D721Med (cell line): ENCODE measurements at regions not wholly inside any gene's neighbourhood (a gene's known extent, or its start where the extent isn't known, plus 50 kb on each side); places are given as distances from the start of the nearest gene placed in this dataset.

ENCODE experiments used
- DNase-seq: peaks from one replicate; pipeline ENCODE4 v3.0.0; 2011; ENCODE audit warnings: low spot score; ENCODE audit not compliant: insufficient read length
- FAIRE-seq: peaks from 2 replicates; lab custom pipeline; 2011; peaks lifted over from hg19 to GRCh38; lab: Jason Lieb, UNC
- TF ChIP-seq, protein P1 (sequence below): IDR thresholded peaks from 2 replicates; pipeline ENCODE4 v1.5.1; 2012; ENCODE audit warnings: mild to moderate bottlenecking, control low read depth; ENCODE audit not compliant: insufficient read depth; ENCODE audit errors: missing control alignments

DNA sequence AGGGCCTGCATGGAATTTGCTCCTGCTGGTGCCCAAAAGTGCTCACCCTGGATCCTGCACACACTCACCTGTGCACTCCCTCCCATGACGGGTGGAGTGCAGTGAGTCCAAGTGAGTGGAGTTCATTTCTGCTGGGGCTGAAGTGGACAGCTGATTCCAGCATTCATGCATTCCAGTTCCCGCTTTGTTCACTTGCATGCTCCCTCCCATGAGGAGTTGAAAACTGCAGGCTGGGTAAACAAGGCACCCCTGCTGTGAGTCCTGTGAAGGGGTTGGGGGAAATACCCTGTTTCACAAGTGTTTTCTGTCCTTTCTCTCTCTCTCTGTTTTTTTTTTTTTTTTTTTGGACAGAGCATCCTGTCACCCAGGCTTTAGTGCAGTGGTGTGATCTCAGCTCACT is 454.1 kb upstream of the NOX3 start:
- TF ChIP-seq, protein P1, sequence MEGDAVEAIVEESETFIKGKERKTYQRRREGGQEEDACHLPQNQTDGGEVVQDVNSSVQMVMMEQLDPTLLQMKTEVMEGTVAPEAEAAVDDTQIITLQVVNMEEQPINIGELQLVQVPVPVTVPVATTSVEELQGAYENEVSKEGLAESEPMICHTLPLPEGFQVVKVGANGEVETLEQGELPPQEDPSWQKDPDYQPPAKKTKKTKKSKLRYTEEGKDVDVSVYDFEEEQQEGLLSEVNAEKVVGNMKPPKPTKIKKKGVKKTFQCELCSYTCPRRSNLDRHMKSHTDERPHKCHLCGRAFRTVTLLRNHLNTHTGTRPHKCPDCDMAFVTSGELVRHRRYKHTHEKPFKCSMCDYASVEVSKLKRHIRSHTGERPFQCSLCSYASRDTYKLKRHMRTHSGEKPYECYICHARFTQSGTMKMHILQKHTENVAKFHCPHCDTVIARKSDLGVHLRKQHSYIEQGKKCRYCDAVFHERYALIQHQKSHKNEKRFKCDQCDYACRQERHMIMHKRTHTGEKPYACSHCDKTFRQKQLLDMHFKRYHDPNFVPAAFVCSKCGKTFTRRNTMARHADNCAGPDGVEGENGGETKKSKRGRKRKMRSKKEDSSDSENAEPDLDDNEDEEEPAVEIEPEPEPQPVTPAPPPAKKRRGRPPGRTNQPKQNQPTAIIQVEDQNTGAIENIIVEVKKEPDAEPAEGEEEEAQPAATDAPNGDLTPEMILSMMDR: no peak
- no peak for FAIRE-seq
- DNase-seq: no peak

DNA sequence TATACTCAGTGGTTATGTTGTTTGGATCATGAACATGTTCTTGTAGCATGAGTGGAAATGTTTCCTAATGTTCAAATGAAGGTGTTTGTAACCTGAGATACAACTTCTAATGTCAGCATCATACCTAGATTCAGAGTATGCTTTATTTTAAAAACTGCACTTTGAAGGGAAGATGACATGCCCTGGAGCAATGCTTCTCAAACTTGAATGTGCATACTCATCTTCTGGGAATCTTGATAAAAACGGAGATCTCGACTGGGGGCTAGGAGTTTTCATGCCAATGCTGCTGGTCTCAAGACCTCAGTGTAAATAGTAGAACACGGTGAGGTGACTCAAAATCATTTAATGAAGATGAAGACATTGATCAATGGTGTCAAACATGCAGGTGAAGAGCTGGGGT is 440.0 kb upstream of the NOX3 start:
- DNase-seq (no peak), FAIRE-seq (no peak)
- TF ChIP-seq, protein P1: no peak

DNA sequence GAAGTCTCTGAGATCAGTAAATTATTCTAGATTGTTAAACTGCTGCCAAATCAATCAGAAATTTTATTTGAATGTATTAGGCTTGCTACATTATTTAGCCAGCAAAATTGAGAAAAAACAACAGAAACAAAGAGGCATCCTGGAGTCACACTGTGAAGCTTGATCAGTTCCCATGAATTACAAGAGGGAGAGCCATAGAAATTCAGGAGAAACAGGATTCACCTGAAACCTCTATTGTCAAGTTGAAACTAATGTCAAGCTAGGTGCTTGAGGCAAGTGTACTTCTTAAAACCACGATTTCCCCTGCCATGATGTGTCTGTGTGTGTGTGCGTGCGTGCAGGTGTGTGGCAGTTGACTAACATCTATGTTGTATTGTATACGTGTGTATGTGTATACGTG is 439.1 kb upstream of the NOX3 start:
- DNase-seq (no peak), FAIRE-seq (no peak)
- TF ChIP-seq, protein P1: no peak

DNA sequence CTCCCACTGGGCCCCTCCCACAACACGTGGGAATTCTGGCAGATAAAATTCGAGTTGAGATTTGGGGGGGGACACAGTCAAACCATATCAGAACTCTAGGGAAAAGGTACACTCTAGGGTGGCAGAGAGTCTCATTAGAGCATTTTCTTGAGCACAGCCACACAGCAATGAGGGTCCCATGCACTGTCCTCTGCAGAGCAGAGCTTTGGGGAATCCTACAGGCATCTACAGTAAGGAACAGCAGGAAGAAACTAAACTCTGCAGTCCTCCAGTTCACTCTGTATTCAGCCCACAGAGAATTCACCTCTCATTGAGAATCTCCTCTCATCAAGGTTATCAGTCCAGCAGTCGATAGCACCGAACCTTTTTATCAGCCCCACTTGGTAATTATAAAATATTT is 438.6 kb upstream of the NOX3 start:
- TF ChIP-seq, protein P1: no peak
- FAIRE-seq (no peak), DNase-seq (no peak)

DNA sequence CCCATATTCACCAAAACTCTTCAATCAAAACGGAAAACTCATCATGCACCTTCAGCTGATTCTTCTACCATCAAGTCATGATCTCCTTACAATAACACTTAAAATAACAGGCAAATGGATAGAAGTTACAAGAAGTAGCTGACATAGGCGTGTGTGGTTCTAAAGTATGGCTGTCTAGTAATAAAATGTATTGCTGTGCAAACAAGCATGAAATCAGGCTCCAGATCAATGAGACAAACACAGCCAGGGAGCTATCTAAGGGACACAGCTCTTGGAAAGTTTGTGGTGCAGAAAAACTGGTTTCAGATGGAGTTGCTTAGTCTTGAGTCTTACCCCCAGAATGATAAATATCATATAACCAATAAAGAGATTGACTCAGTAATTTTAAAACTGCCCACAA is 434.8 kb upstream of the NOX3 start:
- no peak for FAIRE-seq
- DNase-seq: no peak
- TF ChIP-seq, protein P1: no peak

DNA sequence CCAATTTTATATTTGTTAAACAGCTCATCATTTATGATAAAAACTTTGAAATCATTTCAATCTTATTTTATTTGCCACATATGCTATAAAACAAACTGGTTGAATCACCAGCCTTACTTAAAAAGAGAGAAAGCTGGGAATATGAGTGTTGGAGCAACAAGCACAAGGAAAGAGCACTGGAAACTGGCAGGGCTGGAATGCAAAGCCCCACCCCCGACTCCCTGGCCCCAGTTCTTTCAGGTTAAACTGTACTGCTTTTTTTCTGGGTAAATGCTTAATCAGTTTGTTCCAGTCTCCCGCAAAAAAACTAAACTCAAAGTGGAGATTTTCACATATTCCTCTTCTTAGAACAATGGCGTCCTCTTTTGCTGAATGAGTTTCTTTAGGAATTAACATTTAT is 433.8 kb upstream of the NOX3 start:
- TF ChIP-seq, protein P1: no peak
- DNase-seq: no peak
- no peak for FAIRE-seq

DNA sequence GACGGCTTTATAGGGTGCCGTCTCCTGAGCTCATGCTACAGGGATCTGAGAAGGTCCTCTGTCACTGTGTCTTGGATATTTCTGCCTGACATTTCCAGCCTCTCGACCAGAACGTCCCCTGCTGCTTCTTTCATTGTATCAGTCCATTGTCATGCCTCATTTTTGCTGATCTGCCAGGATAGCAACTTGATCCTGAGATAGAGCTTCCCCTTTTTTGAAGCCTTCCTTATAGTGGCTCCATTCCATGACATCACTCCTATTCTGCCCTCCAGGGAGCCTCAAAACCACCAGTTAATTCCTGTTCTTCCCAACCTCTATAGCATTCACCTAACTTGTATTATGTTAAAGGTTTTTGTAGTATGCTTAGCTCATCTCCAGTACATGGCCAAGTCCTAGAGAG is 431.8 kb upstream of the NOX3 start:
- TF ChIP-seq, protein P1: no peak
- DNase-seq (no peak), FAIRE-seq (peak; percentile 32)
